AG04449 (cell line): ENCODE measurements at regions not wholly inside any gene's neighbourhood (a gene's known extent, or its start where the extent isn't known, plus 50 kb on each side); places are given as distances from the start of the nearest gene placed in this dataset.

Source experiments
- CTCF ChIA-PET: fragments of 350-600 bp; formaldehyde crosslinking; extraction: SDS; loops from one replicate; lab custom pipeline; 2021; ENCODE audit warnings: antibody characterized with exemption; lab: Yijun Ruan, JAX
- POLR2A ChIA-PET: fragments of 400-600, 350-600 bp; formaldehyde crosslinking; extraction: SDS; loops from one replicate; lab custom pipeline; 2020; ENCODE audit warnings: antibody characterized with exemption, inconsistent platforms; lab: Yijun Ruan, JAX
- DNase-seq: peaks from one replicate; pipeline ENCODE4 v3.0.0-alpha.2; 2010; ENCODE audit warnings: low read depth, low spot score
- H3K4me3 ChIP-seq: 2 replicates; pipeline ENCODE4 v1.5.1; 2011; ENCODE audit warnings: low read depth, mild to moderate bottlenecking, control low read depth, low read length
- CTCF ChIP-seq: IDR thresholded peaks from one replicate; pipeline ENCODE4 v1.5.1; 2011; ENCODE audit warnings: mild to moderate bottlenecking, moderate library complexity, low read length, control low read depth, inconsistent platforms; ENCODE audit not compliant: insufficient read depth; ENCODE audit errors: missing control alignments

DNA sequence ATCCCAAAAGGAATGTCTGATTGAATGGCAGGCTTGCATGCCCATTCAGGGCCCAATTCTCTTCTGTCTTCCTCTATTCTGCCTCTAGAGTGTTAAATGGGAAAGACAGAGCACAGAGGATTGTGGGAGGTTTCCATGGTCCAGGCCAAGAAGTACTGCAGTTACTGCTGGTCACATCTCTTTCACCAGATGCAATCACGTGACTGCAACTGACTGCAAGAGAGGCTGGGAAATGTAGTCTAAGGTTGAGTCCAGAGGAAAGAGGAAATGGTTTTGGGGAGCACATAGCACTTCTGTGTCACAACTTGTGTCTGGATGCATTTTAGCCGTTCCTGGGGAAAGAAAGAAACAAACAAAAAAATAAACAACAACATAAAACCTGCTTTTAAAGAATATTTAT lies 336.4 kb upstream of the BTBD3 start:
- ChIA-PET CTCF (no interaction called here), POLR2A (no interaction called here)
- no peak for DNase-seq
- no peak for TF ChIP-seq CTCF
- no peak overlapping the region for H3K4me3 ChIP-seq

GRCh38 chr20:11582060-11582459 lies 335.6 kb upstream of the BTBD3 start:
- DNase-seq, result no peak
- H3K4me3 ChIP-seq, result no peak overlapping the region
- ChIA-PET CTCF (no interaction called here), POLR2A (no interaction called here)
- no peak for TF ChIP-seq CTCF

- no peak for DNase-seq
- ChIA-PET CTCF (no interaction called here), POLR2A (no interaction called here)
- TF ChIP-seq CTCF, result peak; percentile 32
- H3K4me3 ChIP-seq, result no peak overlapping the region
These were observed 331.8 kb upstream of the BTBD3 start for GRCh38 chr20:11585752-11586352.

GRCh38 chr20:11588875-11589274 lies 328.8 kb upstream of the BTBD3 start:
- CTCF ChIA-PET, result no interaction called here
- POLR2A ChIA-PET, result no interaction called here
- no peak overlapping the region for H3K4me3 ChIP-seq
- no peak for DNase-seq
- no peak for TF ChIP-seq CTCF

DNA sequence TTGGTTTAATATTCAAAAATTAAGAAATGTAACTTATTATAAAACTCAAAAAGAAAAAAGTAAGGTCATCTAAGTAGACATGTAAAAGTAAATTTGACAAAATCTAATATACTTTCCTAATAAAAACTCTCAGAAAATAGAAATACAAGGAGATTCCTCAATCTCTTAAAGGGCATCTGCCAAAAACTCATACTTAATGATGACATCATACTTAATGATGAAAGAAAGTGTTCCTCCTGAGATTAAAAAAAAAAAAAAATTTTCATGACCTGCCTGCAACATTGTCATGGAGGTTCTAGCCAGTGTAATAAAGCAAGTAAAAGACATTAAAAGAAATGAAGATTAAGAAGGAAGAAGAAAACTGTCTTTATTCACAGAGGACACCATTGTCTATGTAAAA lies 325.7 kb upstream of the BTBD3 start:
- H3K4me3 ChIP-seq, result no peak overlapping the region
- no peak for TF ChIP-seq CTCF
- POLR2A ChIA-PET, result no interaction called here
- no peak for DNase-seq
- CTCF ChIA-PET, result no interaction called here

DNA sequence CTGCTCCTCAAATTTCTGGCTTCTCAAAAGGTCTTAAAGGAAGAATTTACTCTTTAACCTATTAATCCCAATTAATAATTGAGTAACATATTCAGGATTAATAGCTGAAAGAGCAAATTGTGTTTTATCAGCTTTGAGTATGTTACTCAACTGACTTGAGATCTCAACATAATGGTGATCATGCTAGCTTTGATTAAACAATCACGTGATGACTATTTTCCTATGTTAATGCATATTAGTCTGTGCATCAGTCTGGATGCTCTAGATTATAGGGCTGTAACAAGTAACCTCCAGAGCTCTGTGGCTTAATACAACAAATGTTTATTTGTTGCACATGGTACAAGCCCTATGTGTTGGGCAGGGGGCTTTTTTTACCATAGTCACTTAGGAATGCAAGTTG lies 313.4 kb upstream of the BTBD3 start:
- H3K4me3 ChIP-seq, result no peak overlapping the region
- DNase-seq, result no peak
- no peak for TF ChIP-seq CTCF
- POLR2A ChIA-PET, result no interaction called here
- CTCF ChIA-PET, result no interaction called here
